Adipocyte (in vitro differentiated cells): ENCODE measurements at regions not wholly inside any gene's neighbourhood (a gene's known extent, or its start where the extent isn't known, plus 50 kb on each side); places are given as distances from the start of the nearest gene placed in this dataset.
"Not testable (repeated sequence)": the region's sequence is repeated elsewhere in the genome, so short reads cannot be mapped to it uniquely, and the experiment has no call there.

Experiments used
- DNase-seq: peaks from one replicate; pipeline ENCODE4 v3.0.0-alpha.2; 2015; ENCODE audit warnings: low read depth
- H3K27me3 ChIP-seq: replicated peaks from 2 replicates; pipeline ENCODE4 v1.7.0; 2013; ENCODE audit warnings: mild to moderate bottlenecking, low read length, moderate library complexity; ENCODE audit not compliant: control insufficient read depth, insufficient read depth
- H3K36me3 ChIP-seq: 2 replicates; pipeline ENCODE4 v1.7.0; 2013; ENCODE audit warnings: low read length, mild to moderate bottlenecking, moderate library complexity; ENCODE audit not compliant: control insufficient read depth, insufficient read depth, severe bottlenecking
- H3K4me1 ChIP-seq: 2 replicates; pipeline ENCODE4 v1.7.0; 2013; ENCODE audit warnings: mild to moderate bottlenecking, low read length, moderate library complexity; ENCODE audit not compliant: control insufficient read depth, insufficient read depth
- H3K4me3 ChIP-seq: 2 replicates; pipeline ENCODE4 v1.7.0; 2013; ENCODE audit warnings: mild to moderate bottlenecking, low read length, moderate library complexity
- H3K9ac ChIP-seq: 2 replicates; pipeline ENCODE4 v1.7.0; 2013; ENCODE audit warnings: mild to moderate bottlenecking, low read length, moderate library complexity
- H3K9me3 ChIP-seq: 2 replicates; pipeline ENCODE4 v1.7.0; 2013; ENCODE audit warnings: mild to moderate bottlenecking, low read length, moderate library complexity; ENCODE audit not compliant: control insufficient read depth

DNA sequence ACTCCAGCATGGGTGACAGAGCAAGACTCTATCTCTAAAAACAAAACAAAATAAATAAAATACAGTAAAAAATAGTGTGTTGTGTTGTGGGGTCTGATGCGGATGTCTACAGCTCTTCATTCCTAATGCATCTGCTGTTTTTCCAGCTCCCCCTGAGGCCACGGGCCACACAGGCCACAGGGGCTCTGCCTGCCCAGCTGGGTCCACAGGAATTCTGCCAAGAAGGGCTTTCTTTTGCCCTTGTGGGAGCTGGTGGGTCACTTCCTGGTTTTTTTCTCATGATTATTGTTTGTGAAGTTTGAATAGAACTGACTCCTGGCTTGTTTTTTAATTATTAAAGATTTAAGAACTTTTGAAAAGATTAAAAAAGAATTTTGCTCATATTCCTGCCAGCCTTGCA lies 67.4 kb upstream of the CLDN5 start:
- H3K9me3 ChIP-seq = no peaks in the 10 kb centered on the region
- DNase-seq = no peak
- H3K4me1 ChIP-seq = no peaks in the 10 kb centered on the region
- H3K36me3 ChIP-seq = no peaks in the 10 kb centered on the region
- no peak overlapping the region for H3K9ac ChIP-seq
- H3K4me3 ChIP-seq = no peak overlapping the region
- peaks cover 33% of the 10 kb centered on the region for H3K27me3 ChIP-seq

DNA sequence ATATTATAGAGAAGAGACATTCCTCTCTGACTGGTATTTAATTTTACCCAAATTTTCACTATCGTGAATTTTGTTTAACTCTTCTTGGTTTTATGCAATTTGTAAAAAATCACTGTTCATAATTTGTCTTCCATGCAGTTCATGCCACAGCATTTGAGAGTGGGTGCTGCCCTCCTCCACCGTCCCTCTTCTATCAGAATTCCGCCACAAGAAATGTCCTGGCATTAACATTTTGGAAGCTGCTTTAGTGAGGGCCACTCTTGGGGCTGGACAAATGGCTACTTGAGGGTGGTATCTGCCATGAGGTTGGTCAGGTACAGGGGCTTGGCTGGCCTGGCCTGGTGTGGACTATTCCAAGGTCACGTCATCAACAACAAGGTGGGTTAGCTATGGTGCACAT lies 68.3 kb upstream of the CLDN5 start:
- DNase-seq = no peak
- H3K27me3 ChIP-seq = peaks cover 28% of the 10 kb centered on the region
- no peak overlapping the region for H3K9ac ChIP-seq
- H3K4me3 ChIP-seq = no peak overlapping the region
- no peaks in the 10 kb centered on the region for H3K36me3 ChIP-seq
- no peaks in the 10 kb centered on the region for H3K4me1 ChIP-seq
- no peaks in the 10 kb centered on the region for H3K9me3 ChIP-seq

DNA sequence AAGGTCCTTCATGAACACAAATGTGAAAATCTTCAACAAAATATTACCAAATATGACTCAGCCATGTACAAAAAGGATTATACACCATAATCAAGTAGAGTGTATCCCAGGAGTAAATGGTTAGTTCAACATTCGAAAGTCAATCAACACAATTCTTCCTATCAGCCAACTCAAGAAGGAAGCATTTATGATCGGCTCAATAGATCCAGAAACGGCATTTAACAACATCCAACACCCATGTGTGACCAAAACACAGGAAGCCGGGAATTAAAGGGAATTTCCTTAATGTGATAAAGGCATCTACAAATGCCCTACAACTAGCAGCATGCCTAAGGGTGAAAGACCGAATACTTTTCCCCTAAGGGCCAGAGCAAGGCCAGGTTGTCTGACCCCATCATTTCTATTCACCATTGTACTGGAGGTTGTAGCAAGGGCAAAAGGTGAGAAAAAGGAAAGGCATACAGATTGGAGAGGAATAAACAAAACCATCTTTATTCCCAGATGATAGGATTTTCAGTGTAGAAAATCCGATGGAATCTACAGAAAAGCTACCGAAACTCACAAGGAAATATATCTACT lies 69.9 kb upstream of the CLDN5 start:
- Histone ChIP-seq H3K27me3 (peaks cover 39% of the 10 kb centered on the region), H3K4me3 (no peak overlapping the region), H3K36me3 (no peaks in the 10 kb centered on the region), H3K9ac (no peak overlapping the region), H3K9me3 (no peaks in the 10 kb centered on the region), H3K4me1 (no peaks in the 10 kb centered on the region)
- no peak for DNase-seq

DNA sequence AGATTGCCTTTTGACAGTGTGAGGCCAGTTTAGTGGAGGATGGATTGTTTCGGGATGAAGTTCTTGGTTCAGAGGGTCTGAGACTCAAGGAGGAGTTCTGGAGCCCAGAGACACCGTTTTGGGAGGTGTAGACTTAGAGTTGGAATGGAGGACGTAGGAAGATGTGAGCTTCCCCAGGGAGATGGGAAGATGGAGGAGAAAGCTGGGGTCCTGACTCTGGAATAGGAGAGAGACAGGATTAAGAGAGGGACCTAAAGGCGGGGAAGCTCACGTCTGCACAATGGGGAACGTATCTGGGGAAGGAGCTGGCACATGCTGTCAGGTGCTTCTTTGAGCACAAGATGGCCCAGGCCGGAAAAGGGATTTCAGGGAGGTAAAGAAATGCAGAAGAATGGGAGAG lies 71.3 kb upstream of the CLDN5 start:
- no peaks in the 10 kb centered on the region for H3K4me1 ChIP-seq
- no peaks in the 10 kb centered on the region for H3K36me3 ChIP-seq
- no peak overlapping the region for H3K9ac ChIP-seq
- H3K27me3 ChIP-seq = peaks cover 38% of the 10 kb centered on the region
- no peak overlapping the region for H3K4me3 ChIP-seq
- H3K9me3 ChIP-seq = no peaks in the 10 kb centered on the region
- DNase-seq = no peak

DNA sequence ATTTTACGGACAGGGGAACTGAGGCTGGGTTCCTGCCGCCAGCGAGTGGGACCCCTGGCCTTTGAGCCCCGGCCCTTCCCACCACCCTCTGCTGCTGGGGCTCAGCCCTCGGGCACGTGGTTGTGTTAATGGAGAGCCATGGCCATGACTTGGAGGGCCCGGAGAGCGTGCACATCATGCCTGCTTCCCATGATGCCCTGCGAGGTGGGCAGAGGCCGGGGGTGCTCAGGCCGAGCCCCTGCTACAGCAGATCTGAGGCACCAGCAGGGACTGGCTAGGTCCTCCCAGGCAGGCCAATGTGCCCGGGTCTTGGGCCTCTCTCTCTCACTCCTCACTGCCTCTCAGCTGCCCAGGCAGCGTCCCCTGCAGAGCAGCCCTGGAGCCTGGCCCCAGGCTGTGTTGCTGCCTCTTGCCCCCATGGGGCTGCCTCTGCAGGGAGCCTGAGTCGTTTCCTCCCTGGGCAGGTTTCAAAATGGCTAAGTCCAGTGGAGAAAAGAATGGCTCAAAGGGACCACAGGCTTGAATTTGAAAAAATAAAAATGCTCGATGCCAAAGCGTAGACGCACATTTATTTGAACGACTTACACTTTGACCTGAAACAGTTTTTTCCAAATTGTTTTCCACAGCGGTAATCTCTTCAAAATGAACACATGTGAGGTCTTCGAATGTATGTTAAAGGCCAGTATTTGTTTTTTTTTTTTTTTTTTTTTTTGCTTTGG lies 72.6 kb upstream of the CLDN5 start:
- no peak for DNase-seq

DNA sequence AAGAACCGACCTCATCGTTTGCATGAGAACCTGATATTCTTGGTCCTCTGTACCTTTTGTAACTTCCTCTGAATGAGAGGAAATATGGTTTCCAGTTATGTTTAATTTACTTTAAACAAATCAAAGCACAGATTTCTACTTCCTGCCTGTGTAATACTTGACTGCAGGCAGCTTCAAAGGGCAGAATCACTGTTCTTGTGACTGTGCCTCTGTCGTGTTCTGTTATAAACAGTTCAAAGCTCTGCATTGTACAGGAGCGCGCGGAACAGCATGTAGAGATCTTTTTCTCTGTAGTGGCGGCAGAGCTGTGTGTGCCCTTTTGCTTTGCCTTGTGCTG lies 73.2 kb upstream of the CLDN5 start:
- Histone ChIP-seq H3K27me3 (peaks cover 30% of the 10 kb centered on the region), H3K9me3 (no peaks in the 10 kb centered on the region), H3K4me1 (no peaks in the 10 kb centered on the region), H3K36me3 (no peaks in the 10 kb centered on the region), H3K4me3 (no peak overlapping the region), H3K9ac (no peak overlapping the region)
- DNase-seq = no peak

More for the DNA sequence above, 72.6 kb upstream of the CLDN5 start:
- H3K9me3 ChIP-seq = no peaks in the 10 kb centered on the region
- no peak overlapping the region for H3K4me3 ChIP-seq
- H3K36me3 ChIP-seq = no peaks in the 10 kb centered on the region
- H3K27me3 ChIP-seq = peaks cover 32% of the 10 kb centered on the region
- no peaks in the 10 kb centered on the region for H3K4me1 ChIP-seq
- no peak overlapping the region for H3K9ac ChIP-seq

DNA sequence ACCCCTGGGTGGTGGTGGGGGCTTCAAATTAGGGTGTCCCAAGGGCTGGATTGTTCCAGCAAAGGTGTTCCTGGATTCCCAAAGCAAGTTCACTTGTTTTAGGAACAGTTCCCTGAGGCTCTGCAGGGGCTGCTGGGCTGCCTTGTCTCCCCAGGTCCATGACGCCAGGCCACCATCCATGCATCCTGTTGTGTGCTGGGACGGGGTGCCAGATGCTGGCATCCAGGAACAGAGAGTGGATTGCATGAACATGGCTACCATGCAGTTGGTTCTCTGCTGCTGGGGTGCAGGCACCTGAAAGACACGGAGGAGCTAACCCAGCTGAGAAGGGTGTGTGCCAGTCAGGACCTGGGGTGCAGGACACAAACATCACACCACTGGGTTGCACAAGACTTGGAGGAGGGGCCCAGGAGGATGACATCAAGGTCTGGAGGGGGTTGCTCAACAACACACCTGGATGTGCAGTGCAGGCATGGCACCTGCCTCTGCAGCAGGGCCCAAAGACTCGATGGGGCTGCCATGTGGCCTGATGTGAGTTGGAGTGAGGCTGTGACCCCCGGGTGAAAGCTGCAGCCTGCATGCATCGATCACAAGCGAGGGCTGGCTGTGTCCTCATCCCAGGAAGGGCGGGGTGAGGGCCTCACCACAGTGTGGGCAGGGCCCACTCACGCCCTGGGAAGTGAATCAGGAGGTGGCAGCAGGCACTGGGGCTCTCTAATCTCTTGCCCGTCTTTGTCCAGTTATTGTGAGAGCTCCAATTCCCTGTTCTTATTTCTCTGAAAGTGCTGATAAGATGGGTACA lies 74.0 kb upstream of the CLDN5 start:
- no peaks in the 10 kb centered on the region for H3K4me1 ChIP-seq
- H3K4me3 ChIP-seq = no peak overlapping the region
- H3K9ac ChIP-seq = no peak overlapping the region
- peaks cover 31% of the 10 kb centered on the region for H3K27me3 ChIP-seq
- H3K9me3 ChIP-seq = no peaks in the 10 kb centered on the region
- DNase-seq = no peak
- no peaks in the 10 kb centered on the region for H3K36me3 ChIP-seq

DNA sequence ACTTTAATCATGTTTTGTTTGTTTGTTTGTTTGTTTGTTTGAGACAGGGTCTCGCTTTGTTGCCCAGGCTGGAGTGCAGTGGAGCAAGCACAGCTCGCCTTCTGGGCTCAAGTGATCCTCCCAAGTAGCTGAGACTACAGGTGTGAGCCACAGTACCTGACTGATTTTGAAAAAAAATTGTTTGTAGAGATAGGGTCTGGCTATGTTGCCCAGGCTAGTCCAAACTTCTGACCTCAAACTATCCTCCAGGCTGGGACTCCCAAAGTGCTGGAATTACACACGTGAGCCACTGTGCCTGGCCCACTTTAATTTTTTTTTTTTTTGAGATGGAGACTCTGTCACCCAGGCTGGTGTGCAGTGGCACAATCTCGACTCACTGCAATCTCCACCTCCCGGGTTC lies 74.8 kb upstream of the CLDN5 start:
- no peak overlapping the region for H3K4me3 ChIP-seq
- H3K4me1 ChIP-seq = no peaks in the 10 kb centered on the region
- peaks cover 28% of the 10 kb centered on the region for H3K27me3 ChIP-seq
- H3K36me3 ChIP-seq = no peaks in the 10 kb centered on the region
- H3K9me3 ChIP-seq = no peaks in the 10 kb centered on the region
- DNase-seq = no peak
- H3K9ac ChIP-seq = no peak overlapping the region

DNA sequence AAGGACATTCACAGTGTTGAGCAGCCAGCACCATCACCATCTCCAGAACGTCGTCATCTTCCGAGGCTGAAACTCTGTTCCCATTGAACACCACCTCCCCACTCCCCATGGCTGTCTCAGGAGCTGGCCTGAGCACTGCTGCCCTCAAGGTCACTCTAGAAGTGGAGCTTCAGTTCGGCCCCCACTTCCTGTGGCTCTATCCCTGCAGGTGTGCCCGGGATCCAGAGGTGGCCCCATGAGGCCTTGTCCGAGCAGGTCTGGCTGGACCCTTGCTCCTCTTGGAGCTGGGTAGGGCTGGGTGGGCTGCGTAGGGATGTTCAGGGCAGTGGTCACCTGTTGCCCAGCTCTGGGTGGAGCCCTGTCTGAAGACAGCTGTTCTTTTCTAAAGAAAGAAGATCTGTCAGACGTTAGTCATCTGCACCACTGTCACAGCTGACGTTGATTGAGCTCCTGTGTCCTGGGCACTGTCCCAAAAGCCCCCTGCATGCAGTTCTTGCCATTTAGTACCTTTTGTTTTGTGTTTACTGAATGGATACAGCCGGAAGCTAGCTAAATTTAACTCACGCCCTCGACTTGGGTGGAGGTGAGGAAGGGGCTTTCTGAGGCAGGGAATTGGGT lies 75.5 kb upstream of the CLDN5 start:
- Histone ChIP-seq H3K9me3 (no peaks in the 10 kb centered on the region), H3K9ac (no peak overlapping the region), H3K4me1 (no peaks in the 10 kb centered on the region), H3K27me3 (peaks cover 30% of the 10 kb centered on the region), H3K36me3 (no peaks in the 10 kb centered on the region), H3K4me3 (no peak overlapping the region)
- DNase-seq = no peak

DNA sequence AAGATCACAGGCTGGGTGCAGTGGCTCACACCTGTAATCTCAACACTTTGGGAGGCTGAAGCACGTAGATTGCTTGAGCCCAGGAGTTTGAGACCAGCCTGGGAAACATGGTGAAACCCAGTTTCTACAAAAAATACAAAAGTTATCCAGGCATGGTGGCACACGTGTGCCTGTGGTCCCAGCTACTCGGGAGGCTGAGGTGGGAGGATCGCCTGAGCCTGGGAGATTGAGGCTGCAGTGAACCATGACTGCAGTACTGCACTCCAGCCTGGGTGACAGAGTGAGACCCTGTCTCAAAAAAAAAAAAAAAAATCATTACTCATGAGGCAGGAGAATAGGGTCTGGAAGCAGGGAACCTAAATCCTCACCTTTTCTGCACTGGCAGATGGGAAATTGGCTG lies 79.1 kb upstream of the CLDN5 start:
- H3K9me3 ChIP-seq, H3K4me3 ChIP-seq, H3K4me1 ChIP-seq, H3K9ac ChIP-seq, H3K36me3 ChIP-seq, DNase-seq: not testable (repeated sequence)
- H3K27me3 ChIP-seq = peaks cover 51% of the 10 kb centered on the region

DNA sequence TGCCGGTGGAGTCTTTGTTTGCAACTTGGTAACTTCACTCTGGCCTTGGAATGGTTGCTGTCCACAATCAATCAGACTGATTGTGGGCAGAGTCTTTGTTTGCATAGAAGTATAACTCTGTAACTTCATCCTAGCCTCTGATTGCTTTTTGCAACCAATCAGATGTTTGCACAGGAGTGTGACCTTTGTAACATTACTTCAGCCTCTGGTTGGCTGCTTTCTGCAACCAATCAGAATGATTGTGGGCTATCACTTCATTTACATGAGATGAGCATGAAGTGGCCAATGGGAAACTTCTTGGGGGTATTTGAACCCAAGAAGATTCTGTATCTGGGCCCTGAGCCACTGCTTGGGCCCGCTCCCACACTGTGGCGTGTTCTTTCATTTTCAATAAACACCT lies 79.6 kb upstream of the CLDN5 start:
- Histone ChIP-seq H3K27me3 (peaks cover 51% of the 10 kb centered on the region), H3K4me3 (no peak overlapping the region), H3K9ac (no peak overlapping the region), H3K9me3 (no peaks in the 10 kb centered on the region), H3K4me1 (no peaks in the 10 kb centered on the region), H3K36me3 (no peaks in the 10 kb centered on the region)
- DNase-seq = no peak
